ENCODE measurements at regions not wholly inside any gene's neighbourhood (a gene's known extent, or its start where the extent isn't known, plus 50 kb on each side); places are given as distances from the start of the nearest gene placed in this dataset.
"Not testable (repeated sequence)": the region's sequence is repeated elsewhere in the genome, so short reads cannot be mapped to it uniquely, and the experiment has no call there.

DNA sequence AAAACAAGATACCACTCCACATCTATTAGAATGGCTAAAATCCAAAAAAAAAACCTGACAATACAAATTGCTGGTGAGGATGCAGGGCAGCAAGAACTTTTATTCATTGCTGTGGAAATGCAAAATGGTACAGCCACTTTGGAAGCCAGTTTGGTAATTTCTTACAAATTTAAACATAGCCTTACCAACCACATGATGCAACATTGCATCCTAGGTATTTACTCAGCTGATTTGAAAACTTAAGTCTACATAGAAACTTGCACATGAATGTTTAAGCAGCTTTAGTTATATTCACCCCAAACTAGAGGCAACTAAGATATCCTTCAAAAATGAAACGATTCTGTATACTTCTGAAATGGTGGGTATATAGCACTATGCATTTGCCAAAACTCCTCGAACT lies 178.8 kb upstream of the PDE4B start:
- no peak for DNase-seq (ENCODE audit: low read depth)
- TF ChIP-seq, protein P1, sequence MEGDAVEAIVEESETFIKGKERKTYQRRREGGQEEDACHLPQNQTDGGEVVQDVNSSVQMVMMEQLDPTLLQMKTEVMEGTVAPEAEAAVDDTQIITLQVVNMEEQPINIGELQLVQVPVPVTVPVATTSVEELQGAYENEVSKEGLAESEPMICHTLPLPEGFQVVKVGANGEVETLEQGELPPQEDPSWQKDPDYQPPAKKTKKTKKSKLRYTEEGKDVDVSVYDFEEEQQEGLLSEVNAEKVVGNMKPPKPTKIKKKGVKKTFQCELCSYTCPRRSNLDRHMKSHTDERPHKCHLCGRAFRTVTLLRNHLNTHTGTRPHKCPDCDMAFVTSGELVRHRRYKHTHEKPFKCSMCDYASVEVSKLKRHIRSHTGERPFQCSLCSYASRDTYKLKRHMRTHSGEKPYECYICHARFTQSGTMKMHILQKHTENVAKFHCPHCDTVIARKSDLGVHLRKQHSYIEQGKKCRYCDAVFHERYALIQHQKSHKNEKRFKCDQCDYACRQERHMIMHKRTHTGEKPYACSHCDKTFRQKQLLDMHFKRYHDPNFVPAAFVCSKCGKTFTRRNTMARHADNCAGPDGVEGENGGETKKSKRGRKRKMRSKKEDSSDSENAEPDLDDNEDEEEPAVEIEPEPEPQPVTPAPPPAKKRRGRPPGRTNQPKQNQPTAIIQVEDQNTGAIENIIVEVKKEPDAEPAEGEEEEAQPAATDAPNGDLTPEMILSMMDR (IDR thresholded peaks at IDR 0.05; ENCODE audit: insufficient read depth, low read depth, low read length, missing control alignments): no peak
- no peak overlapping the region for H3K4me3 ChIP-seq (ENCODE audit: low read length)

DNA sequence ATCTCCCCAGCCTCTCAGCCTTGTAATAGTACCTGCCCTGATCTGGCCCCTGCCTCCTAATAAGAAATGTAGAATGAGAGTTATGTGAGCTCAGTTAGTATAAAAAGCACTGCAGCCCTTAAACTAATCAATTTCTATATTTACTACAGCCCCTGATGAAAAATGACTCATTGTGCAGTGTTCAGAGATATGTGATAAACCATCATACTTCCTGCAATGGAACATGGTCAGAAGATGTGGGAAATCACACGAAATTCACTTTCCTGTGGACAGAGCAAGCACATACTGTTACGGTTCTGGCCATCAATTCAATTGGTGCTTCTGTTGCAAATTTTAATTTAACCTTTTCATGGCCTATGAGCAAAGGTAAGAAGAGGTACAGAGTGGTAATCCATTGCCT lies 176.8 kb upstream of the PDE4B start:
- DNase-seq (ENCODE audit: low read depth): no peak
- H3K4me3 ChIP-seq (ENCODE audit: low read length): no peak overlapping the region
- TF ChIP-seq, protein P1 (IDR thresholded peaks at IDR 0.05; ENCODE audit: insufficient read depth, low read depth, low read length, missing control alignments): no peak

DNA sequence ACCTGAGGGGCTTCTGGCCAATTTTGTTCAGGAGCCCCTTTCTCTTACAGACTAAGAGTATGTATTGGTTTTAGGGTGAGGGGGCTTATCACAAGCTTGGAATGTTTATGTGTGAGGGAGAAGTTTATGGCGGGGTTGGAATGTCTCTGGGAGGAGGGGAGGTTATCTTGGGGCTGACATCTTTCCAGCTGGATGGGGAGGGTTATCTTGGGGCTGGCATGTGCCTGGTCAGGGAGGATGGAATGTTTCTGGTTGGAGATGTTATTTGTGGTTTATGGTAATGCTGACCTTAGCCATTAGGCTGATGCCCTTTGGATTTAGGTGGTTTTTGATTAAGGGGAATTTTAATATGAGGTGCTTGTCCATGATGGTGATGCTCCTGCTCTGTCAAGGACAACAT lies 171.0 kb upstream of the PDE4B start:
- not testable (repeated sequence) for DNase-seq (ENCODE audit: low read depth); H3K4me3 ChIP-seq (ENCODE audit: low read length)

DNA sequence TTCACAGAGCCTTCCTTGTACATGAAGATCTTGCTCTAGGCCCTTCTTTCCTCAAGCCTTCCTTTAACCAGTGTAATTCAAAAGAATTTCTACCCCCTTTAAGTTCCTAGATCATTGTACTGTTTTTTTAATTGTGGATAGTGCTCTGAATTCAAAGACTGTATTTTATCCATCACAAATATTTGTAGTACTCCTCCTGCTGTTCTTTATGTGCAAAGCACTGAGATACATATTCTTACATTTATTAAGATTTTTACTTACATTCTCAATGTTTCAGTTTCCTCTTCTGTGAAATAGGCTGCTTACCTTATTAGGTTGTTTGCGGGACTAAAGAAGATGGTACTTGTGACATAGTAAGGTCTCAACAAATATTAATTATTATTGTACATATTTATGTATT lies 168.8 kb upstream of the PDE4B start:
- no peak overlapping the region for H3K4me3 ChIP-seq (ENCODE audit: low read length)
- DNase-seq (ENCODE audit: low read depth): no peak
- TF ChIP-seq, protein P1 (IDR thresholded peaks at IDR 0.05; ENCODE audit: insufficient read depth, low read depth, low read length, missing control alignments): no peak

DNA sequence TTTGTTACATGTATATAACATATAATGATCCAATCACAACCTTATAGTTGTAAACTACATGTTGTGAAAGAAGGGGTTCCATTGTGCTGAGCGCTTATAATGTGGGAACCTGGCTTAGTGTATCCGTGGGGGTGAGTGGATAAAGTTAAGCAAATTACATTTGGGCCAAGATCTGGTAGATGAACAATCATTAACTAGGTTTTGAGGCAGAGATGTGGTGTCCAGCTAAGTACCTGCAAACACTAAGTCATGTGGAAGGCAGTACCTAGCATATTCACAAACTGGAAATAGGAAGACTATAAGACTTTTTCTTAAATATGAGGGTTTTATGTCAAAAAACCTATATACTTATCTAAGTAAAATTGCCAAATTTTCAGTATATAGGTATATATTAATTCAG lies 167.2 kb upstream of the PDE4B start:
- no peak overlapping the region for H3K4me3 ChIP-seq (ENCODE audit: low read length)
- TF ChIP-seq, protein P1 (IDR thresholded peaks at IDR 0.05; ENCODE audit: insufficient read depth, low read depth, low read length, missing control alignments): no peak
- no peak for DNase-seq (ENCODE audit: low read depth)

DNA sequence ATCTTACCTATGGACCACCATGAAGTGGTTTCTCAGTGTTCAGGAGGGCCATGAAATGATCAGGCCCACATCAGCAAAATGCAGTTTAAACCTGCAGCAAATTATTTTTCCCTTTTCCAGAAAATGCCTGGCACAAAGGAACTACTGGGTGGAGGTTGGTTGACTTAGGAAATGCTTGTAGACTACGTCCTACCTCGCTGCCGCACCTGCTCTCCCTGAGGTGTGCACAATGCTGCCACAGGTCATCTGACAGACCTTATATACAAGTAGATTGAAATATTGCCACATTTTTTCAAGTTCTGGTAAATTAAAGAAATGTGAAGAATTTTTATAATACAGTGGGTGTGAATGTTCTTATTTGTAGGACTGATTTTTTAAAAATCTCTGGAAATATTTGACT lies 166.7 kb upstream of the PDE4B start:
- DNase-seq (ENCODE audit: low read depth): no peak

DNA sequence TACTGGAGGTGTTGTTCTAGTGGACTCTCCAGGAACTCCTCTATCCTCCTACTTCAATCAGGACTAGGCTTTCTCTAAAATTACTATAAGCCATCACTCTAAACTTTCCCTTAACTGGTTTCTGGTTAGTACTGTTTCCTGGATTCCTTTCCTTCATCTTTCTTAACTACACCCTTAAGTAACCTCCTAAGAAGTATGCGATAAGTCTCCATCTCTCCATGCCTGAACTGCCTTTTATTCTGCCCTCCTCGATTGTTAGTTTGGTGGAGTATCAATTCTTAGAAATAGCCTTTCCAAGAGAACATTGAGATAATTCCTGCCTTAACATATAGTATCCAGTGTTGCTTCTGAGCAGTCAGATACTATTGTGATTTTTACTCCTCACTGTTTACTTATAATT lies 162.9 kb upstream of the PDE4B start:
- no peak for DNase-seq (ENCODE audit: low read depth)
- TF ChIP-seq, protein P1 (IDR thresholded peaks at IDR 0.05; ENCODE audit: insufficient read depth, low read depth, low read length, missing control alignments): no peak
- no peak overlapping the region for H3K4me3 ChIP-seq (ENCODE audit: low read length)

More for the DNA sequence above, 166.7 kb upstream of the PDE4B start:
- H3K4me3 ChIP-seq (ENCODE audit: low read length): no peak overlapping the region
- TF ChIP-seq, protein P1 (IDR thresholded peaks at IDR 0.05; ENCODE audit: insufficient read depth, low read depth, low read length, missing control alignments): no peak

DNA sequence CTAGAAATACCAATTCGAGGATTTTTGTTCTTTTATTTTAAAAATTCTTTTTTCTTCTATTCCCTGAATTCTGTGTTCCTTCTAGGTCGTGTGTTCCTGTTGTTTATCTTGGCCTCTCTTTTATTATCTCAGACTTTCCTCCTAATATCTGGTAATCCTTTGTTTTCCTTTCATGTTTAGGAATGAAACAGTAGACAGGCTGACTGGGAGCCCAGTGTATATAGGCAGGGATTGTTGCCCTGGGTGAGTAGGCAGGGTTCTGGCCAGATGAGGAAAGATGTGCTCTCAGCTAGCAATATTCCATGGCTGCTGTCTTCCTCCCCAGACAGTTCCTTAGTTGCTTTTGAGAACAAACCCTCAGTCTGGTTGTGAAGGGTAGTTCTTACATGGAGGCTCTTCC lies 161.8 kb upstream of the PDE4B start:
- no peak overlapping the region for H3K4me3 ChIP-seq (ENCODE audit: low read length)
- no peak for DNase-seq (ENCODE audit: low read depth)
- TF ChIP-seq, protein P1 (IDR thresholded peaks at IDR 0.05; ENCODE audit: insufficient read depth, low read depth, low read length, missing control alignments): no peak
